ENCODE measurements at regions not wholly inside any gene's neighbourhood (a gene's known extent, or its start where the extent isn't known, plus 50 kb on each side); places are given as distances from the start of the nearest gene placed in this dataset.

GRCh38 chrX:926991-927390, 285.5 kb downstream of the CRLF2 start:
- TF ChIP-seq CTCF (IDR thresholded peaks at IDR 0.05) (no peak), POLR2A (IDR thresholded peaks at IDR 0.05) (no peak)
